ENCODE measurements at regions not wholly inside any gene's neighbourhood (a gene's known extent, or its start where the extent isn't known, plus 50 kb on each side); places are given as distances from the start of the nearest gene placed in this dataset.
"Not testable (repeated sequence)": the region's sequence is repeated elsewhere in the genome, so short reads cannot be mapped to it uniquely, and the experiment has no call there.

DNA sequence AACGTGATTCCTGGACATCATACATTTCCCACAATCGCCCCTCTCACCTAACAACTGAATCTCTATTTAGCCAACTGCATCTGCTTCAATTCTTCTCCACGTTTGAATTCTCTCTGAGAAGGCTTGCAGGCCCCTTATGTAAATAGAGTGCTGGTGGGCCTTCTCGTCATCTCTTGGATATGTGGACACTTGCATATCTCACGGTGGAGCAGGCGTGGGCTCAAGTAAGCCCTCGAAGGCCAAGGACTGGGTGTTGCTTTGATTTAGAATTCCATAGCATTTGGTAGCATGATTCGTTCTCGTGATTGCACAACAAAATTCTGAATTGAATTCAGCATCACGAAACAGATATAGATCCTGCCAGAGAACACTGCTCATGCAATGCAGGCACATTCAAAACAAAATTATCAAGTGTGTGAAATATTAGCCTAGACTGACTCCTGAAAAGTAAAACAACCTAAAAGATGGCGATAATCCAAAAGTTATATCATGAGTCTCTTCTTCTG is 613.6 kb downstream of the TFAP2A start:
- H3K4me3 Mint-ChIP-seq, result no peak overlapping the region
- ATAC-seq (ENCODE audit: low read depth), result no peak
- H3K36me3 Mint-ChIP-seq, result no peaks in the 10 kb centered on the region
- H3K27me3 Mint-ChIP-seq, result no peaks in the 10 kb centered on the region
- H3K4me1 Mint-ChIP-seq, result no peaks in the 10 kb centered on the region
- DNase-seq (ENCODE audit: low spot score in 2 of 2), result no peak
- H3K27ac Mint-ChIP-seq, result no peak overlapping the region
- peaks cover 6% of the 10 kb centered on the region for H3K9me3 Mint-ChIP-seq

DNA sequence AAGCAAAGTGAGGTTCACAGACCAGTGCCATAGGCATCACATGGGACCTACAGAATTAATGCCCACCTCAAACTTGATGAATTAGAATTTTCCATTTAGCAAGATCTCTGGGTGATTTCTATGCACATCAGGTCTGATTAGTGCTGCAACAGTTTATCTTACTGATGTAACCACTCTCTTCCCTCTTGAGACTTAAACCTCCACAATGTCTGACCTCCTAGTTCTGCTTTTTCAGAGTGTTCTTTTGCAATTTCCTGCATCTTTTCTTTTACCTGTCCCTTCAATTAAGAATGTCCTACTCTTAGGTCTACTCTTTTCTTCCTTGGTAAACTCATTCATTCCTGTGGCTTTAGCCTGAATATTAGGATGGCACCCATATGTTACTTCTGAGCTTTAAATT is 615.3 kb downstream of the TFAP2A start:
- DNase-seq (ENCODE audit: low spot score in 2 of 2) (no peak), ATAC-seq (ENCODE audit: low read depth) (no peak)
- Mint-ChIP-seq H3K9me3 (peaks cover 5% of the 10 kb centered on the region), H3K27me3 (no peaks in the 10 kb centered on the region), H3K4me1 (no peaks in the 10 kb centered on the region), H3K27ac (no peak overlapping the region), H3K36me3 (no peaks in the 10 kb centered on the region), H3K4me3 (no peak overlapping the region)

DNA sequence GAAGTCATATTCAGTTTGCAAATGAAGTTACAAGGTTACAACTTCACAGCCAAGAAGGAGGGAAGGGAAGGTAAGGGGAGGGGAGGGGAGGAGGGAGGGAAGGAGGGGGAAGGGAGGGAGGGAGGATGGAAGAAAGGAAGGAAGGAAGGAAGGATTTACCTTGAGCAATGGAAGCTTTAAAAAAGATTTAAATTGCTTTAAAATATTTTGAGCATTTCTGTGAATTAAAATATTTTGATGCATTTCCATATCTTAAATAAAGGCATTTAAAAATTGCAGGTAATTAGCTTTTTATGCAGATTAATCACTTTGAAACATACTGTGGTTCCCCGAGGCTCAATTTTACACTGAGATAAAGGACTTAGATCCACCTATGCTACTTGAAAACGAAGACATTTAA is 618.0 kb downstream of the TFAP2A start:
- no peak overlapping the region for H3K4me3 Mint-ChIP-seq
- H3K9me3 Mint-ChIP-seq, result peaks cover 5% of the 10 kb centered on the region
- no peaks in the 10 kb centered on the region for H3K4me1 Mint-ChIP-seq
- no peak for ATAC-seq (ENCODE audit: low read depth)
- H3K27me3 Mint-ChIP-seq, result no peaks in the 10 kb centered on the region
- no peak for DNase-seq (ENCODE audit: low spot score in 2 of 2)
- H3K36me3 Mint-ChIP-seq, result no peaks in the 10 kb centered on the region
- H3K27ac Mint-ChIP-seq, result no peak overlapping the region

DNA sequence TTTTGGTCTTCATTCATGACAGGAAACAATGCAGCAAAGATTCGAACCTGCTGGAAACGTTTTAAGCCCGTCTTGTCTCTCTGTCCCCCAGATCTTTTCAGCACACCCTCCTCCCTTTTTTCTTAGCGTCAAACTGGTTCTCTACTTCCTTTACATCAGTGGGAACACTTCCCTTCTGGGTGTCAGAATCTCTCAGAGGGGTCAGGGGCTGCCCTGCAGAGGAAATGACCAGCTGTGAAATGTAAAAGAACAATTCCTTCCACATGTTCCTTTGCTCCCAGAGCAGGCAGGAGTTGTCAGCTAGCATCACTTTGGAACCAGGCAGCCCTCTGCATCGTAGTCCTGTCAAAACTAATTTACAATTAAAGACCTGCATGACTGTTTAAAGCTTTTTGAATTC is 619.0 kb downstream of the TFAP2A start:
- ATAC-seq (ENCODE audit: low read depth), result no peak
- H3K4me3 Mint-ChIP-seq, result no peak overlapping the region

DNA sequence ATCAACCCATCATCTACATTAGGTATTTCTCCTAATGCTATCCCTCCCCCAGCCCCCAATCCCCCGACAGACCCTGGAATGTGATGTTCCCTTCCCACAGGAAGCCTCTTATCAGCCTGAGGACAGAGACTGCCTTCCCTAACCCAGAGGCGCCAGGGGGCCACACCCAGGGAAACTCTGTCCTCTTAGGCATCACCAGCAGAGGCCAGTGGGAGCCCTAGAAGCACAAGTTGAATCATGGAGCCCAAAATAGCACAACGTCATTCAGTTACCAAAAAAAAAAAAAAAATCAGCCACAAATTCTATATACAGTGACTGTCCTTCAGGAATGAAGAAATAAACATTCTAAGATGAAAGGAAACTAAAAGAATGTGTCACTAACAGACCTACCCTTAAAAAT is 625.7 kb downstream of the TFAP2A start:
- no peaks in the 10 kb centered on the region for H3K36me3 Mint-ChIP-seq
- no peaks in the 10 kb centered on the region for H3K27me3 Mint-ChIP-seq
- no peak overlapping the region for H3K27ac Mint-ChIP-seq
- peaks cover 2% of the 10 kb centered on the region for H3K9me3 Mint-ChIP-seq
- no peak for ATAC-seq (ENCODE audit: low read depth)
- no peak overlapping the region for H3K4me3 Mint-ChIP-seq
- H3K4me1 Mint-ChIP-seq, result no peaks in the 10 kb centered on the region
- no peak for DNase-seq (ENCODE audit: low spot score in 2 of 2)

More for the DNA sequence above, 619.0 kb downstream of the TFAP2A start:
- Mint-ChIP-seq H3K9me3 (peaks cover 7% of the 10 kb centered on the region), H3K27ac (no peak overlapping the region), H3K36me3 (no peaks in the 10 kb centered on the region), H3K27me3 (no peaks in the 10 kb centered on the region), H3K4me1 (no peaks in the 10 kb centered on the region)
- DNase-seq (ENCODE audit: low spot score in 2 of 2), result no peak

DNA sequence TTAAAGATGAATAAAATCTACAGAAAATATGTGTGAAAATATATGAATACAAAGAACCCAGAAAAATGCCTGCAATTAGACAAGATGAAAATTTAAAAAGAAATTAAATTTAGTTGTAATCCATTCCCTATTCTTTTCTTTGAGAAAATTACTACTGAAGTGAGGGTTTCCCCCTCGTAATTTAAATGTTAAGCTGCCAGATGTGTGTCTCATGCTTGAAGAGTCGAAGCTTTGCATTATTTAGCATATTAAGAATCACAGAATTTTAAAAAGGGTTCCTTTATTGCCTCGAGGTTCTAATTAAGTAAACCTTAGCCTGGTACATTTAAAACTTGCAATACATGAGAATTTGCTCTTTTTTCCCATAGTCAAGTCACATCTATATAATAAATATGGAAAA is 630.1 kb downstream of the TFAP2A start:
- H3K4me1 Mint-ChIP-seq, result no peaks in the 10 kb centered on the region
- no peak for DNase-seq (ENCODE audit: low spot score in 2 of 2)
- no peaks in the 10 kb centered on the region for H3K36me3 Mint-ChIP-seq
- peaks cover 6% of the 10 kb centered on the region for H3K9me3 Mint-ChIP-seq
- ATAC-seq (ENCODE audit: low read depth), result no peak
- H3K4me3 Mint-ChIP-seq, result no peak overlapping the region
- no peaks in the 10 kb centered on the region for H3K27me3 Mint-ChIP-seq
- H3K27ac Mint-ChIP-seq, result no peak overlapping the region

DNA sequence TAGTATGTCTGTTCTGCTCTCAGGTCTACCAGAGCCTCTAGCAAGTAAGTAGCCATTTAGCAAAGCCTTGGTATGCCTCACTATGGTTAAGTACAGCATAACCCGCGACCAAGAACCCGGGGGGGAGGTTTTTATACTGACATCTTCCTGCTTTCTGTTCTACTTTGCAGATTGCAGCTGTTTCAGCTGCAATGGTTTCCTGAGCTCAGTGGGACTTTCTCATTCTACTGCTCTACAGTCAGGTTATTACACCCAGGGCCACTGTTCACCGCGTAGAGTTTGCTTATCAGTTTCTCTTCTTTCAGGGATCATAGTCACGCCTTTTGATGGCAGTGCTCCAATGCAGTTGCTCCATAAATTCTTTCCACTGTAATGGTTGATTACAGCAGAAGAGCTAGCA is 631.3 kb downstream of the TFAP2A start:
- ATAC-seq (ENCODE audit: low read depth) (no peak), DNase-seq (ENCODE audit: low spot score in 2 of 2) (no peak)
- Mint-ChIP-seq H3K36me3 (no peaks in the 10 kb centered on the region), H3K4me1 (no peaks in the 10 kb centered on the region), H3K27ac (no peak overlapping the region), H3K4me3 (no peak overlapping the region), H3K27me3 (no peaks in the 10 kb centered on the region), H3K9me3 (peaks cover 6% of the 10 kb centered on the region)

DNA sequence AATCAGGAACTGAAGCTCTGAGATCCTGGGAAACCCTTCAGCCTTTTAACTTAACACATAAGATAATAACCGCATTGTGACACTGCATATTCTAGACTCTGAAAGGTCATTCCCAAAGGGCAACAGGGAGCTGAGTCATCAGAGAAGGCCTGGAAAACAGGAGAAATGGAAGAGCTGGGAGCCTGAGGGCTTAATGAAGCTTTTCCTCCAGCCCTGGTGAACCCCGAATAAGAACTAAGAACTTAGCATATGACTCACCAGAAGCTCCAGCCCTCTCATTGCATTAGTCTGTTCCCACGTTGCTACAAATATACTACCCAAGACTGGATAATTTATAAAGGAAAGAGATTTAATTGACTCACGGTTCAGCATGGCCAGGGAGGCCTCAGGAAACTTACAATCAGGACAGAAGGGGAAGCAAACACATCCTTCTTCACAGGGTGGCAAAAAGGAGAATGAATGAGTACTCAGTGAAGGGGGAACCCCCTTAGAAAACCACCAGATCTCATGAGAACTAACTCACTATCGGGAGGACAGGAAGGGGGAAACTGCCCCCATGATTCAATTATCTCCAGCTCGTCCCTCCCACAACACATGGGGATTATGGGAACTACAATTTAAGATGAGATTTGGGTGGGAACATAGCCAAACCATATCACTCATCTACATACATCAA is 648.5 kb downstream of the TFAP2A start:
- no peak for DNase-seq (ENCODE audit: low spot score in 2 of 2)
- Mint-ChIP-seq H3K27ac (no peak overlapping the region), H3K9me3 (peaks cover 3% of the 10 kb centered on the region), H3K4me3 (no peak overlapping the region), H3K36me3 (no peaks in the 10 kb centered on the region), H3K4me1 (no peaks in the 10 kb centered on the region), H3K27me3 (no peaks in the 10 kb centered on the region)
- no peak for ATAC-seq (ENCODE audit: low read depth)

DNA sequence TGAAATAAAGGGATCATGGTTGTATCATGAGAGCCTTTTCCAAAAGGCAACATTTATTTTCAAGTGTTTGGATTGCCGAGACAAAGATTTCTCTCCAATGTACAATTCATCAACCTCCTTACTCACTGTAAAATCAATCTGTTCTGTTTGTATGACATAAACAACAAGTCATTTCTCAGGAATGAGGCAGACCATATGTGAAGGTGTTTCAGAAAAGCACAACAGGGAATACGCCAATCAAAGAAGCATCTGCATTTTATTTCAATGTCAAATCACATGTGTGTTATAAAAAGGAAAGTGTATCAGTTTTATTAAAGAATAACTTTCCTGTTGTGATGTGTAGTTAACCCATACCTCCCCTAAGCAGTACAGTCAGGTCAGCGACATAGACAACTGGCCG is 653.7 kb downstream of the TFAP2A start:
- H3K36me3 Mint-ChIP-seq, result no peaks in the 10 kb centered on the region
- no peak overlapping the region for H3K27ac Mint-ChIP-seq
- peaks cover 3% of the 10 kb centered on the region for H3K9me3 Mint-ChIP-seq
- ATAC-seq (ENCODE audit: low read depth) (no peak), DNase-seq (ENCODE audit: low spot score in 2 of 2) (no peak)
- no peak overlapping the region for H3K4me3 Mint-ChIP-seq
- H3K4me1 Mint-ChIP-seq, result no peaks in the 10 kb centered on the region
- H3K27me3 Mint-ChIP-seq, result no peaks in the 10 kb centered on the region

DNA sequence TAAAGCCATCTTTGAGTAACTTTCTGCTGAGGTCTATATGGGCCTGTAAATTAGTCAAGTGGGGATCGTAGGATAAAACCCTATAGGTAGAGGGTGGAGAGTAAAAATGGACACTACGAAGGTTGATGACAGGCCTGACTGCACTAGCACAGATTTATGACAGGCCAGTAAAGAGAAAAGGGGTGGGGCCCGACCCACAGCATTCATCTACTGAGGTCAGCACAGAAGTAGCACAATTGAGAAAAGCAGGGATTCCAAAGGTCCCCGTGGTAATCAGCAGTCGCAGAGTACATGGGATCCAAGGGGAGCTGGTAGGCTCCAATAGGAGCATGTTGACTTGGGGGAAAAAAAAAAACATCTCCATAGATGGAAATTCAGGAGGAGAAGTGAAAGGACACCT is 660.4 kb downstream of the TFAP2A start:
- Mint-ChIP-seq H3K27me3 (no peaks in the 10 kb centered on the region), H3K9me3 (peaks cover 13% of the 10 kb centered on the region), H3K4me1 (no peaks in the 10 kb centered on the region), H3K36me3 (no peaks in the 10 kb centered on the region), H3K4me3 (no peak overlapping the region), H3K27ac (no peak overlapping the region)
- ATAC-seq (ENCODE audit: low read depth) (no peak), DNase-seq (ENCODE audit: low spot score in 2 of 2) (no peak)

DNA sequence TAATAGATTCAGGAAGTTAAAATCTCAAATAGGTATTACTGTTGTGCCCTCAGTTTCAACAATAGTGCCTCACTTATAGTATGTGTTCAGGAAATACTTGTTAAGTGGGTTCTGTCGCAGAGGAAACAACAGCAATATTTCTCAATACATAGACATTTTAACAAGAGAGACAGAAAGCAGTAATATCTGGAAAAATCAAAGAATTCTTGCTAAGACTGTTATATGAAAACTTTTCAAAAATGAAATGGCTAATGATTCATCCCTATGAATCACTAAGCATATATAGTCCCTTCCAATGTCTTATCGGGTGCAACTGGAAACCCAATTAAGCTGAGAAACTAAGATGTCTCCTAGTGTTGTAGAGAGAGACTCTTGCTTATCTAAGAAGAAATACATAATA is 668.9 kb downstream of the TFAP2A start:
- H3K4me3 Mint-ChIP-seq, result no peak overlapping the region
- no peak overlapping the region for H3K27ac Mint-ChIP-seq
- peaks cover 8% of the 10 kb centered on the region for H3K9me3 Mint-ChIP-seq
- no peaks in the 10 kb centered on the region for H3K4me1 Mint-ChIP-seq
- no peak for DNase-seq (ENCODE audit: low spot score in 2 of 2)
- H3K27me3 Mint-ChIP-seq, result no peaks in the 10 kb centered on the region
- no peak for ATAC-seq (ENCODE audit: low read depth)
- H3K36me3 Mint-ChIP-seq, result no peaks in the 10 kb centered on the region

DNA sequence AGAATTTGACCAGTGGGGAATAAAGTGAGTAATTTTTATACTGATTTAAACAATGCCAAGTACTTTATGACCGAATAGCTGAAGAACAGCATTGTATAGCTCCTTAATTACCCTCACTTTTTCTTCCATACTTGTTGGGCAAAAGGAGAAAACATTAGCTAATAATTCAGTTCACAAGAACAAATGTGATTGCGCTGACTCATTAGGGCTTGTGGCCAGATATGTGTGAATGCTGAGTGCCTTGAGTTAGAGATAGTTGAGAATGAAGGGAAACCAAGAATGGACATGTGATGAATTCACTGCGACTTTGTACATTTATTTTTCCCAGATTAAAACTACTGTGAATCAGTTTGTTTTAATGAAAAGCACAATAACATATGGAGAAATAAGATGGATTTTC is 669.4 kb downstream of the TFAP2A start:
- Mint-ChIP-seq H3K36me3 (no peaks in the 10 kb centered on the region), H3K4me1 (no peaks in the 10 kb centered on the region), H3K4me3 (no peak overlapping the region), H3K9me3 (peaks cover 5% of the 10 kb centered on the region), H3K27me3 (no peaks in the 10 kb centered on the region), H3K27ac (no peak overlapping the region)
- no peak for ATAC-seq (ENCODE audit: low read depth)
- DNase-seq (ENCODE audit: low spot score in 2 of 2), result no peak

DNA sequence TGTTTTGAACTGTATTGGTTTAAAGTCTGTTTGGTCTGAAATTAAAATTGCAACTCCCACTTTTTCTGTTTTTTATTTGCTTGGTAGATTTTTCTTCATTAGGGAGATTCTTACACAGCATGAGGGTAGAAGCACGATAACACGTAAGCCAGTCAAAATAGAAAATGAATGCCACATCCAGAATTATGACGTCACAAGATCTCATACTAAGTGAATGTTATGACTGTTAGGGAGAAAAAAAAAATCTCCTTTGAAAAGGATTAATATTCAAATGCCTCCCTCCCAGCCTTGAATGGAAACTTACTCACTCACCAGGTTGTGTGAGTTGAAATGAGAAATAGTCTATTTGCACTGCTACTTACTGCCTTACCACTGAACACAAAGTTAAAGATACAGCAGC is 670.8 kb downstream of the TFAP2A start:
- H3K36me3 Mint-ChIP-seq, result no peaks in the 10 kb centered on the region
- no peaks in the 10 kb centered on the region for H3K27me3 Mint-ChIP-seq
- DNase-seq (ENCODE audit: low spot score in 2 of 2) (no peak), ATAC-seq (ENCODE audit: low read depth) (no peak)
- no peak overlapping the region for H3K27ac Mint-ChIP-seq
- no peak overlapping the region for H3K4me3 Mint-ChIP-seq
- H3K9me3 Mint-ChIP-seq, result peaks cover 4% of the 10 kb centered on the region
- H3K4me1 Mint-ChIP-seq, result no peaks in the 10 kb centered on the region

DNA sequence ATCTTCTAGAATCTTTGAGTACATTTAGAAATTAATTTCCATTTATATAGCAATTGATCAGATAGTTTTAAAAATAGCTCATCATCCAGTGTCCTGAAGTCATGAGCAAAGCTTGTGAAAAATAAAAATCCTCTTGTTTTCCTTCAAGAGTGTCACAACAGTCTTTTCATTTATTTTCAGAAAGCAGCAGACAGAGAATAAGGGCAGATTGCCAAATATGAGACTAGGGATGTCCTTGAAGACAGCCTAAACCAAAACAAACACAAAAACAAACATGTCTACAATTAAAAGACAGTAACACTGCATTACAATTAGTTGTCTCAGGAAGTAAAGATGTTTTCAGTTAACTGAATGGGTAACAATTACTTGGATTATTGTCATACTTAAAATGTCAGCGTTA is 682.8 kb downstream of the TFAP2A start:
- no peaks in the 10 kb centered on the region for H3K4me1 Mint-ChIP-seq
- no peaks in the 10 kb centered on the region for H3K27me3 Mint-ChIP-seq
- H3K27ac Mint-ChIP-seq, result no peak overlapping the region
- H3K9me3 Mint-ChIP-seq, result peaks cover 2% of the 10 kb centered on the region
- no peaks in the 10 kb centered on the region for H3K36me3 Mint-ChIP-seq
- H3K4me3 Mint-ChIP-seq, result no peak overlapping the region
- ATAC-seq (ENCODE audit: low read depth) (no peak), DNase-seq (ENCODE audit: low spot score in 2 of 2) (no peak)

DNA sequence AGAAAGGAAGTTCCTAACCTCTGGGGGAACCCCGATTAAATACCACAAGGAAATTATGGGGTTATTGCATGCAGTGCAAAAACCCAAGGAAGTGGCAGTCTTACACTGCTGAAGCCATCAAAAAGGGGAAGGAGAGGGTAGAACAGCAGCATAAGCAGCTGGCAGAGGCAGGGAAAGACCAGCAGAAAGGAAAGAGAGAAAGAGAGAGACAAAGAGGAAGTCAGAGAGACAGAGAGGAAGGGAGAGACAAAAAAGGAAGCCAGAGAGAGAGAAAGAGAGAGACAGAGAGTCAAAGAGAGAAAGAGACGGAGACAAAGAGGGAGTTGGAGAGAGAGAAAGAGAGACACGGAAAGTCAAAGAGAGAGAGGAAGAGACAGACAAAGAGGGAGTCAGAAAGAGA is 689.1 kb downstream of the TFAP2A start:
- not testable (repeated sequence) for ATAC-seq (ENCODE audit: low read depth); H3K9me3 Mint-ChIP-seq; H3K27ac Mint-ChIP-seq; H3K4me3 Mint-ChIP-seq; H3K36me3 Mint-ChIP-seq; DNase-seq (ENCODE audit: low spot score in 2 of 2); H3K4me1 Mint-ChIP-seq; H3K27me3 Mint-ChIP-seq

Data from memory B cell (primary cell).